ENCODE measurements at regions not wholly inside any gene's neighbourhood (a gene's known extent, or its start where the extent isn't known, plus 50 kb on each side); places are given as distances from the start of the nearest gene placed in this dataset.

DNA sequence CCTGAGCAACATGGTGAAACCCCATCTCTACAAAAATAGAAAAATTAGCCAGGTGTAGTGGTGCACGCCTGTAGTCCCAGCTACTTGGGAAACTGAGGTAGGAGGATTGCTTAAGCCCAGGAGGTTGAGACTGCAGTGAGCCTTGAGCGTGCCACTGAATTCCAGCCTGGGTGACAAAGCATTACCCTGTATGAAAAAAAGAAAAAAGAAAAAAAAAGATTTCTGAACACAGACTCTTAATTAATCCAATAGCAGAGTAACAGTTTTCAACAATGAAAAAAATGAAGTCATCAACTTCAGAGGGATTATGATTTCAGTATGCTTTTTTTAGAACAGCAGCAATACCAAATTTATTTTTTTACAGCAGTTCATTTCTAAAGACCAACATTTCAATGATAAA is 118.8 kb upstream of the TNPO1 start:
- TF ChIP-seq, protein P1, sequence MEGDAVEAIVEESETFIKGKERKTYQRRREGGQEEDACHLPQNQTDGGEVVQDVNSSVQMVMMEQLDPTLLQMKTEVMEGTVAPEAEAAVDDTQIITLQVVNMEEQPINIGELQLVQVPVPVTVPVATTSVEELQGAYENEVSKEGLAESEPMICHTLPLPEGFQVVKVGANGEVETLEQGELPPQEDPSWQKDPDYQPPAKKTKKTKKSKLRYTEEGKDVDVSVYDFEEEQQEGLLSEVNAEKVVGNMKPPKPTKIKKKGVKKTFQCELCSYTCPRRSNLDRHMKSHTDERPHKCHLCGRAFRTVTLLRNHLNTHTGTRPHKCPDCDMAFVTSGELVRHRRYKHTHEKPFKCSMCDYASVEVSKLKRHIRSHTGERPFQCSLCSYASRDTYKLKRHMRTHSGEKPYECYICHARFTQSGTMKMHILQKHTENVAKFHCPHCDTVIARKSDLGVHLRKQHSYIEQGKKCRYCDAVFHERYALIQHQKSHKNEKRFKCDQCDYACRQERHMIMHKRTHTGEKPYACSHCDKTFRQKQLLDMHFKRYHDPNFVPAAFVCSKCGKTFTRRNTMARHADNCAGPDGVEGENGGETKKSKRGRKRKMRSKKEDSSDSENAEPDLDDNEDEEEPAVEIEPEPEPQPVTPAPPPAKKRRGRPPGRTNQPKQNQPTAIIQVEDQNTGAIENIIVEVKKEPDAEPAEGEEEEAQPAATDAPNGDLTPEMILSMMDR (conservative IDR thresholded peaks at IDR 0.05; ENCODE audit: low read depth, low read length), result no peak
- TF ChIP-seq EZH2 (IDR thresholded peaks at IDR 0.05; ENCODE audit: borderline replicate concordance, low read depth, low read length, poor library complexity, severe bottlenecking), result no peak
